OCI-LY1 (cell line): ENCODE measurements at regions not wholly inside any gene's neighbourhood (a gene's known extent, or its start where the extent isn't known, plus 50 kb on each side); places are given as distances from the start of the nearest gene placed in this dataset.

Experiments
- EZH2 ChIP-seq: fragments of 200-600 bp; sonication (generic), shearing (Covaris generic); IDR thresholded peaks from 2 replicates; pipeline ENCODE4 v1.8.0; 2017; ENCODE audit warnings: borderline replicate concordance, mixed run types, mild to moderate bottlenecking, antibody characterized with exemption, low read length, moderate library complexity, mixed read lengths
- TF ChIP-seq, protein P1 (sequence below): fragments of 200-600 bp; sonication (generic), shearing (Covaris generic); IDR thresholded peaks from 2 replicates; pipeline ENCODE4 v1.5.1; 2017; ENCODE audit warnings: mild to moderate bottlenecking, antibody characterized with exemption, low read length, moderate library complexity, mixed read lengths

DNA sequence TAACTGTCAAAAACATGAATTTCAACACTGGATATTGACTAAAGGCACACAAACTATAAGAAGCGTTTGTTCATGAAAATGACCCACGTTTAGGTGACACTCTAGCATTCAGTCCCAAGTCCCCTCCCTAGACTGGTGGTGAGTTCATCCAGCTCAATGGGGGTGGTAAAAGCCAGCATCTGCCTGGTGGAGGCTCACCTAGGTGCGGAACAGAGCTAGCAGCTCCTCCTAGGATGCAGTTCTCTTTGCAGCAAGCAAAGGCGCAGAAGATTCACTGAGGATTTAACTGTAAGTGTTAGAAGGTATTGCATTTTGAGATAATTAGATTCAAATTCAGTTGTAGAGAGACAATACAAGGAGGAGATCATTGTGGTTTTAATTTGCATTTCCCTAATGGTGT lies 87.6 kb downstream of the VSTM2A start:
- TF ChIP-seq, protein P1, sequence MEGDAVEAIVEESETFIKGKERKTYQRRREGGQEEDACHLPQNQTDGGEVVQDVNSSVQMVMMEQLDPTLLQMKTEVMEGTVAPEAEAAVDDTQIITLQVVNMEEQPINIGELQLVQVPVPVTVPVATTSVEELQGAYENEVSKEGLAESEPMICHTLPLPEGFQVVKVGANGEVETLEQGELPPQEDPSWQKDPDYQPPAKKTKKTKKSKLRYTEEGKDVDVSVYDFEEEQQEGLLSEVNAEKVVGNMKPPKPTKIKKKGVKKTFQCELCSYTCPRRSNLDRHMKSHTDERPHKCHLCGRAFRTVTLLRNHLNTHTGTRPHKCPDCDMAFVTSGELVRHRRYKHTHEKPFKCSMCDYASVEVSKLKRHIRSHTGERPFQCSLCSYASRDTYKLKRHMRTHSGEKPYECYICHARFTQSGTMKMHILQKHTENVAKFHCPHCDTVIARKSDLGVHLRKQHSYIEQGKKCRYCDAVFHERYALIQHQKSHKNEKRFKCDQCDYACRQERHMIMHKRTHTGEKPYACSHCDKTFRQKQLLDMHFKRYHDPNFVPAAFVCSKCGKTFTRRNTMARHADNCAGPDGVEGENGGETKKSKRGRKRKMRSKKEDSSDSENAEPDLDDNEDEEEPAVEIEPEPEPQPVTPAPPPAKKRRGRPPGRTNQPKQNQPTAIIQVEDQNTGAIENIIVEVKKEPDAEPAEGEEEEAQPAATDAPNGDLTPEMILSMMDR = no peak
- no peak for TF ChIP-seq EZH2
